K562 (cell line): ENCODE measurements at regions not wholly inside any gene's neighbourhood (a gene's known extent, or its start where the extent isn't known, plus 50 kb on each side); places are given as distances from the start of the nearest gene placed in this dataset.

Experiments used
- ATAC-seq: fragments of 200-7000 bp; cut with Tn5 transposase; 3 replicates; pipeline ENCODE4 v1.9.1; 2020; ENCODE audit warnings: moderate library complexity
- BruUV-seq: library from RNA; stranded (reverse); fragments of 400-500 nt; replicated peaks from 2 replicates; lab custom pipeline; 2021; lab: Mats Ljungman, UMichigan
- CTCF ChIA-PET: fragments of 300-600 bp; formaldehyde crosslinking; extraction: SDS; loops from one replicate; lab custom pipeline; 2021; ENCODE audit warnings: low intra/inter-chr PET ratio; lab: Yijun Ruan, JAX
- POLR2A ChIA-PET: fragments of 300-600, 350-650 bp; sonication (Branson Sonifier 250); formaldehyde crosslinking; extraction: SDS; loops from one replicate; lab custom pipeline; 2021; ENCODE audit warnings: antibody characterized with exemption, inconsistent platforms; lab: Yijun Ruan, JAX
- DNase-seq, 4 experiments: peaks; one replicate each; pipeline versions ENCODE4 v3.0.0 to v3.0.0-alpha.2; 2011 to 2018; ENCODE audit warnings: low spot score in 3 of 4, mixed read lengths in 3 of 4; ENCODE audit errors: extremely low read depth in 1 of 4
- FAIRE-seq: peaks from 2 replicates; lab custom pipeline; 2011; peaks lifted over from hg19 to GRCh38; lab: Jason Lieb, UNC
- H2AFZ ChIP-seq: 2 replicates; pipeline ENCODE4 v1.6.0; 2011; ENCODE audit warnings: low read depth, low read length, control low read depth, inconsistent platforms
- H3K27ac ChIP-seq: fragments of 200-600 bp; 3 replicates; pipeline ENCODE4 v1.8.0; 2011; ENCODE audit warnings: low read depth, mild to moderate bottlenecking, control low read depth, inconsistent platforms, low read length, moderate library complexity, mixed read lengths; ENCODE audit errors: extremely low read depth
- H3K27me3 ChIP-seq, 2 experiments: fragments of 300-600 bp in 1 of 2; 2 replicates in 1 of 2; 3 replicates in 1 of 2; pipeline versions ENCODE4 v1.6.0 to v1.8.0; 2011; ENCODE audit warnings: inconsistent platforms in 2 of 2, low read length in 2 of 2, mild to moderate bottlenecking in 1 of 2, mixed read lengths in 1 of 2, moderate library complexity in 1 of 2; ENCODE audit not compliant: control insufficient read depth in 2 of 2, insufficient read depth in 2 of 2
- H3K36me3 ChIP-seq: fragments of 300-600 bp; 3 replicates; pipeline ENCODE4 v1.8.0; 2011; ENCODE audit warnings: mild to moderate bottlenecking, low read length, inconsistent platforms; ENCODE audit not compliant: control insufficient read depth, insufficient read depth
- H3K4me1 ChIP-seq, 2 experiments: fragments of 200-600 bp in 1 of 2; replicated peaks in 1 of 2; 2 replicates in 1 of 2; 3 replicates in 1 of 2; pipeline versions ENCODE4 v1.5.1 to v1.8.0; 2011; ENCODE audit warnings: inconsistent platforms in 2 of 2, low read length in 2 of 2, mild to moderate bottlenecking in 1 of 2, mixed read lengths in 1 of 2, moderate library complexity in 1 of 2; ENCODE audit not compliant: control insufficient read depth in 2 of 2, insufficient read depth in 2 of 2
- H3K4me2 ChIP-seq: 2 replicates; pipeline ENCODE4 v1.6.1; 2011; ENCODE audit warnings: low read length, control low read depth, inconsistent platforms, mixed read lengths; ENCODE audit not compliant: insufficient read depth
- H3K4me3 ChIP-seq: fragments of 200-600 bp; sonication (generic), shearing (Covaris generic); 2 replicates; pipeline ENCODE4 v1.5.1; 2016; ENCODE audit warnings: control low read depth, inconsistent platforms
- H3K79me2 ChIP-seq: fragments of 200-600 bp; 3 replicates; pipeline ENCODE4 v1.8.0; 2011; ENCODE audit warnings: low read length, inconsistent platforms; ENCODE audit not compliant: control insufficient read depth, insufficient read depth
- H3K9ac ChIP-seq, 2 experiments: 2 replicates each; pipeline versions ENCODE4 v1.6.0 to v1.6.1; 2011; ENCODE audit warnings: low read depth in 2 of 2, low read length in 2 of 2, control low read depth in 1 of 2, inconsistent platforms in 1 of 2, mild to moderate bottlenecking in 1 of 2, mixed read lengths in 1 of 2; ENCODE audit not compliant: insufficient read depth in 1 of 2
- H3K9me1 ChIP-seq: one replicate; pipeline ENCODE4 v1.6.0; 2011; ENCODE audit warnings: inconsistent platforms, mild to moderate bottlenecking, low read length, moderate library complexity; ENCODE audit not compliant: control insufficient read depth, insufficient read depth
- H3K9me3 ChIP-seq: replicated peaks from 2 replicates; pipeline ENCODE4 v1.5.1; 2011; ENCODE audit warnings: low read depth, low read length, inconsistent platforms; ENCODE audit not compliant: control insufficient read depth, insufficient read depth
- H4K20me1 ChIP-seq: replicated peaks from 2 replicates; pipeline ENCODE4 v1.6.1; 2011; ENCODE audit warnings: low read length, inconsistent platforms, mixed read lengths; ENCODE audit not compliant: control insufficient read depth, insufficient read depth
- BACH1 ChIP-seq: fragments of 200-800 bp; sonication (Bioruptor generic); IDR thresholded peaks from 2 replicates; pipeline ENCODE4 v1.6.1; 2016; ENCODE audit warnings: missing genetic modification characterization, missing compliant biosample characterization
- E4F1 ChIP-seq: fragments of 250-450 bp; sonication (Bioruptor Pico); IDR thresholded peaks from 2 replicates; pipeline ENCODE4 v1.5.0; 2021; ENCODE audit warnings: mild to moderate bottlenecking, borderline replicate concordance
- FOSL1 ChIP-seq: fragments of 200-800 bp; sonication (Bioruptor generic); conservative IDR thresholded peaks from 2 replicates; pipeline ENCODE4 v1.6.1; 2016; ENCODE audit warnings: missing genetic modification characterization, missing compliant biosample characterization
- GTF2B ChIP-seq: IDR thresholded peaks from 2 replicates; pipeline ENCODE4 v1.6.1; 2011; ENCODE audit not compliant: insufficient read length; ENCODE audit errors: extremely low read depth
- HMGN3 ChIP-seq: IDR thresholded peaks from 2 replicates; pipeline ENCODE4 v1.6.1; 2011; ENCODE audit warnings: borderline replicate concordance, low read depth, mild to moderate bottlenecking, mixed read lengths, low read length; ENCODE audit not compliant: insufficient read length; ENCODE audit errors: extremely low read depth
- IRF1 ChIP-seq: sonication (generic); formaldehyde crosslinking; IDR thresholded peaks from 2 replicates; pipeline ENCODE4 v1.8.0; 2022; ENCODE audit warnings: missing genetic modification reagents, mild to moderate bottlenecking, borderline replicate concordance
- JUND ChIP-seq, 2 experiments: IDR thresholded peaks; 2 replicates in 1 of 2; 3 replicates in 1 of 2; pipeline ENCODE4 v1.6.1; 2011; ENCODE audit warnings: borderline replicate concordance in 2 of 2, low read depth in 2 of 2, low read length in 2 of 2, improper control_type of control experiment in 1 of 2, missing biosample characterization in 1 of 2, missing genetic modification characterization in 1 of 2, missing genetic modification reagents in 1 of 2
- KLF1 ChIP-seq: fragments of 450-650 bp; IDR thresholded peaks from 2 replicates; pipeline ENCODE4 v1.6.1; 2016; ENCODE audit warnings: missing genetic modification characterization, missing compliant biosample characterization
- MCM3 ChIP-seq: fragments of 450-650 bp; IDR thresholded peaks from 2 replicates; pipeline ENCODE4 v1.6.1; 2016
- NR2C2 ChIP-seq, 2 experiments: fragments of 200-800 bp in 1 of 2; sonication (Bioruptor generic) in 1 of 2; sonication (generic) in 1 of 2; formaldehyde crosslinking in 1 of 2; IDR thresholded peaks; 2 replicates each; pipeline versions ENCODE4 v1.6.1 to v1.8.0; 2016 to 2022; ENCODE audit warnings: mild to moderate bottlenecking in 1 of 2, missing compliant biosample characterization in 1 of 2, missing genetic modification characterization in 1 of 2, missing genetic modification reagents in 1 of 2
- RBM14 ChIP-seq: fragments of 200-400 bp; formaldehyde crosslinking; IDR thresholded peaks from 2 replicates; pipeline ENCODE4 v1.6.1; 2018; ENCODE audit warnings: low read depth, mild to moderate bottlenecking, low read length, moderate library complexity, borderline replicate concordance; ENCODE audit not compliant: insufficient read depth
- RBM39 ChIP-seq: fragments of 200-400 bp; formaldehyde crosslinking; optimal IDR thresholded peaks from 2 replicates; pipeline ENCODE3; 2018; ENCODE audit warnings: low read depth, low read length
- RFX1 ChIP-seq: fragments of 450-650 bp; IDR thresholded peaks from 2 replicates; pipeline ENCODE4 v1.6.1; 2016; ENCODE audit warnings: mild to moderate bottlenecking, moderate library complexity
- SNIP1 ChIP-seq: fragments of 450-650 bp; IDR thresholded peaks from 2 replicates; pipeline ENCODE4 v1.7.1; 2017; ENCODE audit warnings: low read depth, mild to moderate bottlenecking
- SRF ChIP-seq, 2 experiments: fragments of 250-450, 450-650 bp in 1 of 2; sonication (Bioruptor Pico) in 1 of 2; sonication (generic) in 1 of 2; formaldehyde crosslinking; IDR thresholded peaks; 2 replicates each; pipeline versions ENCODE4 v1.5.0 to v1.5.1; 2020 to 2022; ENCODE audit warnings: mild to moderate bottlenecking in 1 of 2, missing genetic modification reagents in 1 of 2
- TCF7 ChIP-seq: sonication (generic); IDR thresholded peaks from 2 replicates; pipeline ENCODE4 v1.6.1; 2016; ENCODE audit warnings: antibody characterized with exemption, borderline replicate concordance
- TEAD4 ChIP-seq, 2 experiments: sonication (generic) in 1 of 2; formaldehyde crosslinking in 1 of 2; IDR thresholded peaks; 2 replicates each; pipeline versions ENCODE4 v1.6.1 to v1.8.0; 2012 to 2022; ENCODE audit warnings: borderline replicate concordance in 1 of 2, inconsistent platforms in 1 of 2, low read length in 1 of 2, mild to moderate bottlenecking in 1 of 2, missing genetic modification reagents in 1 of 2
- ZNF124 ChIP-seq: sonication (generic); formaldehyde crosslinking; IDR thresholded peaks from 2 replicates; pipeline ENCODE4 v1.8.1; 2022; ENCODE audit warnings: missing genetic modification reagents
- ZNF586 ChIP-seq: fragments of 450-650 bp; formaldehyde crosslinking; conservative IDR thresholded peaks from 2 replicates; pipeline ENCODE4 v1.4.0; 2020; ENCODE audit warnings: mild to moderate bottlenecking, moderate library complexity
- WGBS: fragments of 100-300 bp; shearing (Covaris generic); methylation state at CpG from one replicate; pipeline ENCODE4 v1.1.6; 2016; ENCODE audit warnings: low coverage, mixed read lengths; ENCODE audit not compliant: insufficient coverage; ENCODE audit errors: missing lambda C conversion rate; 5-methylcytosine and 5-hydroxymethylcytosine counted together
- in situ Hi-C: fragments of 300-500 bp; cut with MboI; formaldehyde crosslinking; loops from 4 replicates; pipeline ENCODE4 v1.15.0; 2018; ENCODE audit warnings: inconsistent platforms, mixed read lengths
- intact Hi-C: fragments of 100-400 bp; cut with micrococcal nuclease; formaldehyde crosslinking; loops from 2 replicates; pipeline ENCODE4 v1.14.2; 2022

GRCh38 chr14:50040401-50040775 lies 76.0 kb downstream of the VCPKMT start:
- ChIA-PET POLR2A (no interaction called here), CTCF (no interaction called here)
- BruUV-seq = no TSS peak
- WGBS = 31% methylated on average over 4 of the region's 4 CpGs
- ATAC-seq = peak; percentile 61
- Histone ChIP-seq H3K4me2 (no peak overlapping the region), H3K9me1 (no peaks in the 10 kb centered on the region), H3K36me3 (no peaks in the 10 kb centered on the region), H4K20me1 (no peaks in the 10 kb centered on the region), H3K27me3 (no peaks in the 10 kb centered on the region), H3K9ac (peak overlapping the region in 1 of 2 experiments; percentile 26; a peak in 1 of 4 replicates), H3K79me2 (no peaks in the 10 kb centered on the region), H3K4me3 (no peak overlapping the region), H2AFZ (peak overlapping the region; percentile 57), H3K4me1 (peaks cover 9 to 40% of the 10 kb centered on the region in 2 experiments), H3K9me3 (0 out of 2 replicates have a peak, but pooled peaks cover 2% of the 10 kb centered on the region), H3K27ac (no peak overlapping the region; the same call in 2 of the 3 replicates)
- DNase-seq = peak in 1 of 4 experiments; percentile 36
- in situ Hi-C loops (no loop called here), intact Hi-C loops (no loop called here)
- FAIRE-seq = peak; percentile 86
- TF ChIP-seq TCF7 (no peak), BACH1 (tag) (no peak), HMGN3 (no peak), SRF (CRISPR knock-in tag; IDR thresholded peaks at IDR 0.05) (no peak), JUND (IDR thresholded peaks at IDR 0.05; ENCODE audit: borderline replicate concordance, low read depth, low read length) (peak; percentile 36; the same call in 1 of the 2 replicates), JUND (tag; IDR thresholded peaks at IDR 0.05; ENCODE audit: borderline replicate concordance, low read depth, low read length) (peak; percentile 33; the same call in 1 of the 3 replicates), E4F1 (no peak), GTF2B (no peak), KLF1 (tag) (no peak), SNIP1 (no peak), MCM3 (no peak), RBM39 (no peak), RBM14 (no peak), FOSL1 (tag) (peak; percentile 56), ZNF124 (CRISPR knock-in tag) (no peak), RFX1 (no peak), ZNF586 (CRISPR knock-in tag) (no peak), NR2C2 (CRISPR knock-in tag; IDR thresholded peaks at IDR 0.05) (no peak), NR2C2 (tag; IDR thresholded peaks at IDR 0.05) (peak; percentile 30; the same call in 1 of the 2 replicates), TEAD4 (IDR thresholded peaks at IDR 0.05; ENCODE audit: low read length) (no peak), TEAD4 (CRISPR knock-in tag; IDR thresholded peaks at IDR 0.05; ENCODE audit: borderline replicate concordance) (no peak), IRF1 (CRISPR knock-in tag) (no peak)
